Loucy (cell line): ENCODE measurements at regions not wholly inside any gene's neighbourhood (a gene's known extent, or its start where the extent isn't known, plus 50 kb on each side); places are given as distances from the start of the nearest gene placed in this dataset.

ENCODE experiments used
- H2AFZ ChIP-seq: fragments of 200-600 bp; sonication (generic); 2 replicates; pipeline ENCODE4 v1.6.0; 2016; ENCODE audit warnings: antibody characterized with exemption, mild to moderate bottlenecking, low read length, moderate library complexity
- H3F3A ChIP-seq: fragments of 200-600 bp; 2 replicates; pipeline ENCODE4 v1.6.0; 2016; ENCODE audit warnings: antibody characterized with exemption, low read depth, mild to moderate bottlenecking
- H3K27me3 ChIP-seq: fragments of 200-600 bp; sonication (generic); 2 replicates; pipeline ENCODE4 v1.6.1; 2014; ENCODE audit warnings: low read length, mild to moderate bottlenecking; ENCODE audit not compliant: insufficient read depth, poor library complexity, severe bottlenecking
- H3K36me3 ChIP-seq: fragments of 200-600 bp; sonication (generic); 2 replicates; pipeline ENCODE4 v1.6.1; 2016; ENCODE audit warnings: low read length; ENCODE audit not compliant: insufficient read depth
- H3K4me1 ChIP-seq: fragments of 200-600 bp; sonication (generic); 2 replicates; pipeline ENCODE4 v1.5.1; 2014; ENCODE audit warnings: low read length, mild to moderate bottlenecking; ENCODE audit not compliant: insufficient read depth, poor library complexity, severe bottlenecking
- H3K4me2 ChIP-seq: fragments of 200-600 bp; sonication (generic); 2 replicates; pipeline ENCODE4 v1.6.0; 2014; ENCODE audit warnings: antibody characterized with exemption, low read length, low read depth, mild to moderate bottlenecking; ENCODE audit not compliant: poor library complexity, severe bottlenecking
- H3K4me3 ChIP-seq: fragments of 200-600 bp; sonication (generic); 2 replicates; pipeline ENCODE4 v1.5.1; 2014; ENCODE audit warnings: low read length, mild to moderate bottlenecking, mixed read lengths; ENCODE audit not compliant: poor library complexity, severe bottlenecking
- H3K79me2 ChIP-seq: fragments of 200-600 bp; sonication (generic); 2 replicates; pipeline ENCODE4 v1.6.1; 2014; ENCODE audit warnings: low read length; ENCODE audit not compliant: insufficient read depth
- H3K9ac ChIP-seq: fragments of 200-600 bp; sonication (generic); 2 replicates; pipeline ENCODE4 v1.6.0; 2014; ENCODE audit warnings: mild to moderate bottlenecking, low read depth, low read length, moderate library complexity; ENCODE audit not compliant: poor library complexity, severe bottlenecking
- H3K9me2 ChIP-seq: fragments of 200-600 bp; sonication (generic); replicated peaks from 2 replicates; pipeline ENCODE4 v1.6.1; 2016; ENCODE audit warnings: low read depth, low read length, mixed read lengths
- H3K9me3 ChIP-seq: fragments of 200-600 bp; sonication (generic); 2 replicates; pipeline ENCODE4 v1.6.1; 2014; ENCODE audit warnings: mild to moderate bottlenecking, antibody characterized with exemption, low read length, low read depth; ENCODE audit not compliant: insufficient read depth
- H4K20me1 ChIP-seq: fragments of 200-600 bp; sonication (generic); 2 replicates; pipeline ENCODE4 v1.6.0; 2014; ENCODE audit warnings: antibody characterized with exemption, low read length, mild to moderate bottlenecking; ENCODE audit not compliant: insufficient read depth, poor library complexity, severe bottlenecking
- CTCF ChIP-seq: fragments of 200-600 bp; sonication (generic); conservative IDR thresholded peaks from 2 replicates; pipeline ENCODE4 v1.5.1; 2014; ENCODE audit warnings: mild to moderate bottlenecking, antibody characterized with exemption, low read length
- EZH2phosphoT487 ChIP-seq: fragments of 200-600 bp; IDR thresholded peaks from 2 replicates; pipeline ENCODE4 v1.6.1; 2018; ENCODE audit warnings: antibody characterized with exemption, mild to moderate bottlenecking, moderate library complexity, borderline replicate concordance

GRCh38 chr16:16966439-16966838, 504.3 kb downstream of the XYLT1 start:
- H3K9me3 ChIP-seq = no peaks in the 10 kb centered on the region
- H3K27me3 ChIP-seq = no peaks in the 10 kb centered on the region
- H3K9me2 ChIP-seq = no peaks in the 10 kb centered on the region
- no peak overlapping the region for H3K4me2 ChIP-seq
- no peaks in the 10 kb centered on the region for H3K36me3 ChIP-seq
- H2AFZ ChIP-seq = no peak overlapping the region
- H4K20me1 ChIP-seq = no peaks in the 10 kb centered on the region
- H3K9ac ChIP-seq = no peak overlapping the region
- no peaks in the 10 kb centered on the region for H3K79me2 ChIP-seq
- no peak overlapping the region for H3K4me3 ChIP-seq
- no peaks in the 10 kb centered on the region for H3F3A ChIP-seq
- no peaks in the 10 kb centered on the region for H3K4me1 ChIP-seq
- TF ChIP-seq CTCF (no peak), EZH2phosphoT487 (no peak)

GRCh38 chr16:16971042-16971441, 499.7 kb downstream of the XYLT1 start:
- no peaks in the 10 kb centered on the region for H4K20me1 ChIP-seq
- H3F3A ChIP-seq = no peaks in the 10 kb centered on the region
- no peak overlapping the region for H3K4me3 ChIP-seq
- no peak overlapping the region for H3K4me2 ChIP-seq
- H3K4me1 ChIP-seq = no peaks in the 10 kb centered on the region
- H2AFZ ChIP-seq = no peak overlapping the region
- no peaks in the 10 kb centered on the region for H3K9me2 ChIP-seq
- TF ChIP-seq CTCF (no peak), EZH2phosphoT487 (no peak)
- H3K27me3 ChIP-seq = no peaks in the 10 kb centered on the region
- H3K36me3 ChIP-seq = no peaks in the 10 kb centered on the region
- no peaks in the 10 kb centered on the region for H3K79me2 ChIP-seq
- H3K9ac ChIP-seq = no peak overlapping the region
- no peaks in the 10 kb centered on the region for H3K9me3 ChIP-seq

GRCh38 chr16:16972831-16973230, 497.9 kb downstream of the XYLT1 start:
- Histone ChIP-seq H3K27me3 (no peaks in the 10 kb centered on the region), H3K4me2 (no peak overlapping the region), H3K9me2 (no peaks in the 10 kb centered on the region), H3F3A (no peaks in the 10 kb centered on the region), H3K79me2 (no peaks in the 10 kb centered on the region), H4K20me1 (no peaks in the 10 kb centered on the region), H3K36me3 (no peaks in the 10 kb centered on the region), H2AFZ (no peak overlapping the region), H3K4me3 (no peak overlapping the region), H3K9ac (no peak overlapping the region), H3K4me1 (no peaks in the 10 kb centered on the region), H3K9me3 (no peaks in the 10 kb centered on the region)
- no peak for TF ChIP-seq CTCF
- no peak for TF ChIP-seq EZH2phosphoT487
